ENCODE measurements at regions not wholly inside any gene's neighbourhood (a gene's known extent, or its start where the extent isn't known, plus 50 kb on each side); places are given as distances from the start of the nearest gene placed in this dataset.
A peak's percentile ranks its signal among the peaks of the same experiment; 100 is the strongest.

- no peaks in the 10 kb centered on the region for H3K9me3 Mint-ChIP-seq
- peaks cover 100% of the 10 kb centered on the region for H3K27me3 Mint-ChIP-seq
- no peak overlapping the region for H3K4me3 Mint-ChIP-seq
- no peak for DNase-seq
- H3K27ac Mint-ChIP-seq = no peak overlapping the region
- CTCF ChIA-PET = interaction anchor here (0.7 to 5.2 kb wide), 7 partner anchors 10 to 264 kb away, joined by 3 to 26 read pairs (median 3); partner anchors contain the start of gene LBX1
- H3K4me1 Mint-ChIP-seq = peaks cover 4% of the 10 kb centered on the region
- no peaks in the 10 kb centered on the region for H3K36me3 Mint-ChIP-seq
Measured at GRCh38 chr10:101290881-101291280, 61.6 kb upstream of the LBX1 start.

GRCh38 chr10:101291331-101292193 lies 62.3 kb upstream of the LBX1 start:
- no peak overlapping the region for H3K27ac Mint-ChIP-seq
- CTCF ChIA-PET = interaction anchor here (0.7 to 5.2 kb wide), 8 partner anchors 9 to 144 kb away, joined by 3 to 26 read pairs (median 3); partner anchors contain the start of gene LBX1
- H3K27me3 Mint-ChIP-seq = peaks cover 100% of the 10 kb centered on the region
- H3K4me1 Mint-ChIP-seq = peaks cover 4% of the 10 kb centered on the region
- no peaks in the 10 kb centered on the region for H3K9me3 Mint-ChIP-seq
- no peaks in the 10 kb centered on the region for H3K36me3 Mint-ChIP-seq
- peak overlapping the region; percentile 50 for H3K4me3 Mint-ChIP-seq
- DNase-seq = peak; percentile 57

- Mint-ChIP-seq H3K36me3 (no peaks in the 10 kb centered on the region), H3K27me3 (peaks cover 100% of the 10 kb centered on the region), H3K4me1 (peaks cover 4% of the 10 kb centered on the region), H3K4me3 (no peak overlapping the region), H3K27ac (no peak overlapping the region), H3K9me3 (no peaks in the 10 kb centered on the region)
- CTCF ChIA-PET = interaction anchor here (0.7 to 5.2 kb wide), 5 partner anchors 18 to 144 kb away, joined by 3 to 26 read pairs (median 3); no protein-coding TSS in a partner anchor
- DNase-seq = no peak
Measured at GRCh38 chr10:101292194-101293006, 61.6 kb upstream of the BTRC start.

- Mint-ChIP-seq H3K27me3 (peaks cover 100% of the 10 kb centered on the region), H3K4me3 (no peak overlapping the region), H3K27ac (no peak overlapping the region), H3K9me3 (no peaks in the 10 kb centered on the region), H3K4me1 (peaks cover 4% of the 10 kb centered on the region), H3K36me3 (no peaks in the 10 kb centered on the region)
- DNase-seq = no peak
- CTCF ChIA-PET = interaction anchor here (1.0 to 5.2 kb wide), 2 partner anchors 80 to 421 kb away, joined by 3 to 26 read pairs; no protein-coding TSS in a partner anchor
Measured at GRCh38 chr10:101293007-101293723, 60.8 kb upstream of the BTRC start.

GRCh38 chr10:101294109-101294508 lies 59.9 kb upstream of the BTRC start:
- no peak overlapping the region for H3K4me3 Mint-ChIP-seq
- H3K27ac Mint-ChIP-seq = no peak overlapping the region
- H3K4me1 Mint-ChIP-seq = peaks cover 4% of the 10 kb centered on the region
- CTCF ChIA-PET = interaction anchor here (0.6 to 1.0 kb wide), 2 partner anchors 244 to 422 kb away, joined by 3 read pairs; no protein-coding TSS in a partner anchor
- H3K9me3 Mint-ChIP-seq = no peaks in the 10 kb centered on the region
- H3K36me3 Mint-ChIP-seq = no peaks in the 10 kb centered on the region
- H3K27me3 Mint-ChIP-seq = peaks cover 98% of the 10 kb centered on the region
- no peak for DNase-seq

- CTCF ChIA-PET = interaction anchor here (1.2 kb wide), 1 partner anchor 149 kb away, joined by 3 read pairs; no protein-coding TSS in a partner anchor
- peaks cover 95% of the 10 kb centered on the region for H3K27me3 Mint-ChIP-seq
- peaks cover 4% of the 10 kb centered on the region for H3K4me1 Mint-ChIP-seq
- DNase-seq = no peak
- no peak overlapping the region for H3K27ac Mint-ChIP-seq
- H3K4me3 Mint-ChIP-seq = no peak overlapping the region
- no peaks in the 10 kb centered on the region for H3K9me3 Mint-ChIP-seq
- H3K36me3 Mint-ChIP-seq = no peaks in the 10 kb centered on the region
Measured at GRCh38 chr10:101295261-101295660, 58.7 kb upstream of the BTRC start.

- Mint-ChIP-seq H3K36me3 (no peaks in the 10 kb centered on the region), H3K27me3 (peaks cover 90% of the 10 kb centered on the region), H3K9me3 (no peaks in the 10 kb centered on the region), H3K27ac (no peak overlapping the region), H3K4me3 (no peak overlapping the region), H3K4me1 (no peaks in the 10 kb centered on the region)
- peak; percentile 85 for DNase-seq
- CTCF ChIA-PET = interaction anchor here (0.8 to 2.8 kb wide), 6 partner anchors 8 to 274 kb away, joined by 3 to 11 read pairs (median 4); no protein-coding TSS in a partner anchor
Measured at GRCh38 chr10:101297901-101298486, 56.0 kb upstream of the BTRC start.

- CTCF ChIA-PET = interaction anchor here (1.6 to 4.0 kb wide), 3 partner anchors 11 to 270 kb away, joined by 4 to 20 read pairs (median 7); no protein-coding TSS in a partner anchor
- Mint-ChIP-seq H3K4me1 (no peaks in the 10 kb centered on the region), H3K27me3 (peaks cover 90% of the 10 kb centered on the region), H3K36me3 (no peaks in the 10 kb centered on the region), H3K27ac (no peak overlapping the region), H3K9me3 (no peaks in the 10 kb centered on the region), H3K4me3 (no peak overlapping the region)
- DNase-seq = no peak
Measured at GRCh38 chr10:101299211-101299610, 54.8 kb upstream of the BTRC start.

GRCh38 chr10:101301111-101301731 lies 52.7 kb upstream of the BTRC start:
- Mint-ChIP-seq H3K4me3 (no peak overlapping the region), H3K4me1 (no peaks in the 10 kb centered on the region), H3K9me3 (no peaks in the 10 kb centered on the region), H3K27me3 (peaks cover 82% of the 10 kb centered on the region), H3K27ac (no peak overlapping the region), H3K36me3 (no peaks in the 10 kb centered on the region)
- peak; percentile 63 for DNase-seq
- CTCF ChIA-PET = interaction anchor here (1.1 to 4.0 kb wide), 8 partner anchors 10 to 268 kb away, joined by 3 to 20 read pairs (median 12); no protein-coding TSS in a partner anchor

- peaks cover 77% of the 10 kb centered on the region for H3K27me3 Mint-ChIP-seq
- CTCF ChIA-PET = interaction anchor here (0.7 to 4.0 kb wide), 7 partner anchors 22 to 266 kb away, joined by 3 to 20 read pairs (median 11); no protein-coding TSS in a partner anchor
- no peaks in the 10 kb centered on the region for H3K9me3 Mint-ChIP-seq
- no peak for DNase-seq
- no peaks in the 10 kb centered on the region for H3K4me1 Mint-ChIP-seq
- H3K27ac Mint-ChIP-seq = no peak overlapping the region
- no peaks in the 10 kb centered on the region for H3K36me3 Mint-ChIP-seq
- no peak overlapping the region for H3K4me3 Mint-ChIP-seq
Measured at GRCh38 chr10:101303087-101303703, 50.8 kb upstream of the BTRC start.

Data from activated naive CD4-positive, alpha-beta T cell treated with anti-CD3 and anti-CD28 coated beads, Interleukin-2, amount 10 ng/mL, durations not matched to agents 7 days and 5 days (primary cell).